ENCODE measurements at regions not wholly inside any gene's neighbourhood (a gene's known extent, or its start where the extent isn't known, plus 50 kb on each side); places are given as distances from the start of the nearest gene placed in this dataset.

DNA sequence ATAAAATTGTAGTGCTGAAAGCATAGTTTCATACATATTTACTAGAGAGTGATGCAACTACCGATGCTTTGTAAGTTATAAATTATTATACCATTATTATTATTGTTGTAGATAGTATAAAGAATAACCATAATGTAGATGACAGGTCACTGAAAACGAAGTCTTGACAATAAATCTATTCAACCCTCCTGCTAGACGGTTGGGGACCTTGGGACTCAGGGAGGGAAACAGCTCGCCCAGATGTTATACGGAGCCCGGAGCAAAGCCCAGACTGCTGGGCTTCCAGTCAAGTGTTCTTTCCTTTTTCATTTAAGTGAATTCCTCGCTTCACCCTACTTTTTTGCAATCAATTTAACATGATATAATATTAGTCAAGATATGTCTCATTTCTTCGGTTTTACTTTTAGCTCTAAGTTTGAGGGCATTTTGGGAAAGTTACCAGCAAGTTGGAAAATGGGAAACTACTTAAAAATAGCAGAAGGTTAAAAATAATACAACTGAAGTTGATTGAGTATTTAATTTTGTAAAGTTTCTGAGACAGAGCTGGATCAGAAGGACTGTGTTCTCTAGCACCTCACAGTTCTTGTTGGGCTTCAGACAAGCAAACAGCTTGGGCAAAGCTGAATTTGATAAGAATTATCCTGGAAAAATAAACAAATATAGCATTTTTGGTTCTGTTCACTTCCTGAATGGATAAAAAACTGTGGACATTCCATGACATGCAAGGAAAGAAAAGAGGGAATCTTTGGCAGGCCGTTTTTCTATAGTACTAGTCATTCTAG is 173.4 kb upstream of the TP63 start:
- no peak overlapping the region for H3K4me3 ChIP-seq (replicated peaks; ENCODE audit: insufficient read depth, low read length)
- TF ChIP-seq, protein P1, sequence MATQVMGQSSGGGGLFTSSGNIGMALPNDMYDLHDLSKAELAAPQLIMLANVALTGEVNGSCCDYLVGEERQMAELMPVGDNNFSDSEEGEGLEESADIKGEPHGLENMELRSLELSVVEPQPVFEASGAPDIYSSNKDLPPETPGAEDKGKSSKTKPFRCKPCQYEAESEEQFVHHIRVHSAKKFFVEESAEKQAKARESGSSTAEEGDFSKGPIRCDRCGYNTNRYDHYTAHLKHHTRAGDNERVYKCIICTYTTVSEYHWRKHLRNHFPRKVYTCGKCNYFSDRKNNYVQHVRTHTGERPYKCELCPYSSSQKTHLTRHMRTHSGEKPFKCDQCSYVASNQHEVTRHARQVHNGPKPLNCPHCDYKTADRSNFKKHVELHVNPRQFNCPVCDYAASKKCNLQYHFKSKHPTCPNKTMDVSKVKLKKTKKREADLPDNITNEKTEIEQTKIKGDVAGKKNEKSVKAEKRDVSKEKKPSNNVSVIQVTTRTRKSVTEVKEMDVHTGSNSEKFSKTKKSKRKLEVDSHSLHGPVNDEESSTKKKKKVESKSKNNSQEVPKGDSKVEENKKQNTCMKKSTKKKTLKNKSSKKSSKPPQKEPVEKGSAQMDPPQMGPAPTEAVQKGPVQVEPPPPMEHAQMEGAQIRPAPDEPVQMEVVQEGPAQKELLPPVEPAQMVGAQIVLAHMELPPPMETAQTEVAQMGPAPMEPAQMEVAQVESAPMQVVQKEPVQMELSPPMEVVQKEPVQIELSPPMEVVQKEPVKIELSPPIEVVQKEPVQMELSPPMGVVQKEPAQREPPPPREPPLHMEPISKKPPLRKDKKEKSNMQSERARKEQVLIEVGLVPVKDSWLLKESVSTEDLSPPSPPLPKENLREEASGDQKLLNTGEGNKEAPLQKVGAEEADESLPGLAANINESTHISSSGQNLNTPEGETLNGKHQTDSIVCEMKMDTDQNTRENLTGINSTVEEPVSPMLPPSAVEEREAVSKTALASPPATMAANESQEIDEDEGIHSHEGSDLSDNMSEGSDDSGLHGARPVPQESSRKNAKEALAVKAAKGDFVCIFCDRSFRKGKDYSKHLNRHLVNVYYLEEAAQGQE (IDR thresholded peaks at IDR 0.05; ENCODE audit: insufficient replicate concordance, low read depth) = no peak
- TF ChIP-seq SPI1 (IDR thresholded peaks at IDR 0.05; ENCODE audit: borderline replicate concordance, low read depth) = no peak
- H3K27me3 ChIP-seq (ENCODE audit: insufficient read depth, poor library complexity, severe bottlenecking) = no peaks in the 10 kb centered on the region
- DNase-seq (ENCODE audit: low read depth in 1 of 2, low spot score in 1 of 2) = no peak
- H3K27ac ChIP-seq (replicated peaks) = no peak overlapping the region

DNA sequence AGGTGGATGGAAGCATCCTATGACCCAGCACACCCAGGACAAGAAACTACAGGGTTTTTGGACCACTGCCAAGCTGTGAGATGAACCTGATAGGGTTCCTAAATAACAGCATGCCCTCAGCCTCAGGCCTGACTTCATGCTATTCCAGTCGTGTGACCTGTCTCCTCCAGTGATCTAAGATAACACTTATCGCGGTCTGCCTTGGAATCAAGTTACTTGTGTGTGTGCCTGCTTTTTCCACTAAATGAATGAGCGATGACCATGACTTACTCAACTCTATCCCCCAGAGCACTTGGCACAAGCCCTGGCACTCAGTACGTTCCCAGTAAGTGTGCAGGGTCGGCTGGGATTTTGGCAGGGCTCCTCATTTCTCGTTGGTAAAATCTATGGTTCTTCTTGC is 172.7 kb upstream of the TP63 start:
- TF ChIP-seq, protein P1 (IDR thresholded peaks at IDR 0.05; ENCODE audit: insufficient replicate concordance, low read depth) = no peak
- TF ChIP-seq POLR2AphosphoS5 (IDR thresholded peaks at IDR 0.05; ENCODE audit: low read depth) (no peak), SPI1 (IDR thresholded peaks at IDR 0.05; ENCODE audit: borderline replicate concordance, low read depth) (no peak), CTCF (IDR thresholded peaks at IDR 0.05; ENCODE audit: insufficient read depth, low read length) (no peak), GABPA (IDR thresholded peaks at IDR 0.05; ENCODE audit: low read depth) (no peak)
- DNase-seq (ENCODE audit: low read depth in 1 of 2, low spot score in 1 of 2) = no peak
- Histone ChIP-seq H3K27me3 (ENCODE audit: insufficient read depth, poor library complexity, severe bottlenecking) (no peaks in the 10 kb centered on the region), H3K4me3 (replicated peaks; ENCODE audit: insufficient read depth, low read length) (no peak overlapping the region), H3K27ac (replicated peaks) (no peak overlapping the region)

DNA sequence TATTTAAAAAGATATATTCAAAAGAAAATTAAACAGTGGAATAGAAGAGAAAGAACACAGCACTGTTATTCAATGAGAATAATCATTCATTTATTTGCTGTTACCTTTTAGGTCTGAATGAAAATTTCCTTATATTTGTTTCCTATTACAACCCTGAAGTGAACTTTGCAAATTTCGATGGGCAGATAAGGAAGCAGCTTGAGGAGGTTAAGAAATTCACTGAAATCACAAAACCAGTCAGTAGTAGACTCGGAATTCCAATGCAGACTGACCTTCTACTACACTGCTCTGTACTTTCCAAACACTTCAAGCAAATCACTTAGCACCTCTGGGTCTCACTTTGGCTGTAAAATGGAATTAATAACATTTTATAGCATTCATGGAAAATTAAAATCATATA is 172.0 kb upstream of the TP63 start:
- no peak overlapping the region for H3K27ac ChIP-seq (replicated peaks)
- no peaks in the 10 kb centered on the region for H3K27me3 ChIP-seq (ENCODE audit: insufficient read depth, poor library complexity, severe bottlenecking)
- no peak overlapping the region for H3K4me3 ChIP-seq (replicated peaks; ENCODE audit: insufficient read depth, low read length)
- no peak for TF ChIP-seq CTCF (IDR thresholded peaks at IDR 0.05; ENCODE audit: insufficient read depth, low read length)
- TF ChIP-seq GABPA (IDR thresholded peaks at IDR 0.05; ENCODE audit: low read depth) = no peak
- TF ChIP-seq, protein P1 (IDR thresholded peaks at IDR 0.05; ENCODE audit: insufficient replicate concordance, low read depth) = no peak
- TF ChIP-seq POLR2AphosphoS5 (IDR thresholded peaks at IDR 0.05; ENCODE audit: low read depth) = no peak
- no peak for TF ChIP-seq SPI1 (IDR thresholded peaks at IDR 0.05; ENCODE audit: borderline replicate concordance, low read depth)
- DNase-seq (ENCODE audit: low read depth in 1 of 2, low spot score in 1 of 2) = no peak

All from HL-60 (cell line).